GM19328 (cell line): ENCODE measurements at regions not wholly inside any gene's neighbourhood (a gene's known extent, or its start where the extent isn't known, plus 50 kb on each side); places are given as distances from the start of the nearest gene placed in this dataset.

Source experiments
- ATAC-seq: cut with Tn5 transposase; IDR thresholded peaks from one replicate; pipeline ENCODE4 v1.9.1; 2021; ENCODE audit warnings: mild to moderate bottlenecking, moderate library complexity; ENCODE audit not compliant: unreplicated experiment

- no peak for ATAC-seq
Measured at GRCh38 chr2:105150231-105150630, 91.3 kb upstream of the GPR45 start.

- ATAC-seq: no peak
Measured at GRCh38 chr2:105154119-105154818, 87.3 kb upstream of the GPR45 start.

- no peak for ATAC-seq
Measured at GRCh38 chr2:105156166-105156565, 85.4 kb upstream of the GPR45 start.

GRCh38 chr2:105158002-105158401, 83.5 kb upstream of the GPR45 start:
- ATAC-seq: no peak

- no peak for ATAC-seq
Measured at GRCh38 chr2:105166688-105167087, 74.9 kb upstream of the GPR45 start.

- ATAC-seq: no peak
Measured at GRCh38 chr2:105168543-105168942, 73.0 kb upstream of the GPR45 start.

- ATAC-seq: no peak
Measured at GRCh38 chr2:105175231-105175630, 66.3 kb upstream of the GPR45 start.

- no peak for ATAC-seq
Measured at GRCh38 chr2:105176429-105176828, 65.1 kb upstream of the GPR45 start.

- ATAC-seq: no peak
Measured at GRCh38 chr2:105177008-105177407, 64.5 kb upstream of the GPR45 start.

- ATAC-seq: no peak
Measured at GRCh38 chr2:105177536-105178254, 63.8 kb upstream of the GPR45 start.

- ATAC-seq: no peak
Measured at GRCh38 chr2:105179469-105180372, 61.8 kb upstream of the GPR45 start.

- ATAC-seq: no peak
Measured at GRCh38 chr2:105180491-105180972, 61.0 kb upstream of the GPR45 start.

- ATAC-seq: no peak
Measured at GRCh38 chr2:105181282-105181681, 60.3 kb upstream of the GPR45 start.

- peak; percentile 61 for ATAC-seq
Measured at GRCh38 chr2:105183555-105184323, 57.8 kb upstream of the GPR45 start.

GRCh38 chr2:105184420-105184819, 57.1 kb upstream of the GPR45 start:
- no peak for ATAC-seq

GRCh38 chr2:105186967-105187498, 54.5 kb upstream of the GPR45 start:
- ATAC-seq: no peak

- no peak for ATAC-seq
Measured at GRCh38 chr2:105187531-105187930, 54.0 kb upstream of the GPR45 start.

GRCh38 chr2:105188343-105188742, 53.2 kb upstream of the GPR45 start:
- ATAC-seq: peak; percentile 45
